Right lobe of liver (tissue), 4 donors: ENCODE measurements at regions not wholly inside any gene's neighbourhood (a gene's known extent, or its start where the extent isn't known, plus 50 kb on each side); places are given as distances from the start of the nearest gene placed in this dataset.

ENCODE experiments used
- POLR2A ChIP-seq: fragments of 450-650 bp; IDR thresholded peaks from one replicate; pipeline ENCODE4 v1.6.1; 2017; ENCODE audit warnings: antibody characterized with exemption, mild to moderate bottlenecking
- TF ChIP-seq, protein P1 (sequence below), 4 donors: fragments of 200-600 bp in 3 of 4; fragments of 450-650 bp in 1 of 4; IDR thresholded peaks; one replicate each; pipeline versions ENCODE4 v1.5.1 to v1.8.0; 2016 to 2022; ENCODE audit warnings: antibody characterized with exemption in 4 of 4, mild to moderate bottlenecking in 2 of 4
- donor health status: DM: no; HTN: no; CAD: no.
- donor health status: DM: no; HTN: no; CAD: no.
- donor health status: DM: no; HTN: yes; CAD: no.

DNA sequence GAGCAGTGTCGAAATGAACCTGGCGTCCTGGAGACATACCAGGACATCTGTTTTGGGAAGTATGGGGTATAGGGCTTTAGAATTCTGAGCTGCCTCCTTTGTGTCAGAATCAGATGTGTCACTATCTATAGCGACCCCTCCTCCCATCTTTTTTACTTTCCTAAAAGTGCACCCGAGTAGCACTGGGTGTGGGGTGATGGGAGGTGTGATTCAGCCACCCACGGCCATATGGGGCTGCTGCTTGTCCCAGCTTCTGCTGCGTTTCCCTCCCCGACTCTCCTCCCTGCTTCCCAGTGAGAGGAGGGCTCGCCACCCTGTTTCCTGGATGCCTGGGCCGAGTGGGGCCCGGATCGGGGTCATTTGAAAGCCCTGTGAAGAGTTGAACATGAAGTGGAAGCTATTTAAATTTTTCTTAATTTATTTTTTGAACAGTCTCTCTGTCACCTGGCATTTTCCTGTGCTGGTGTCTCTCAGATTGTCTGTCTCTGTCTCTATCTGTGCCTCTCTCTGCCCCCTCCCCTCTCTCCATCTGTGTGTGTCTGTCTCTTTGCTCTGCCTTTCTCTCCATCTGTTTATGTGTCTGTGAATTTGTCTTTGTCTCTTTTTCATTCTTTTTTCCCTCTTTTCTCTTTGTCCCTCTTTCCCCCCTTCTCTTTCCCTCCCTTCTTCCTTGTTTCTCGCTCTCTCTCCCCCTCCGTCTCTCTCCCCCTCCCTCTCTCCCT is 638.8 kb upstream of the EEF2KMT start:
- TF ChIP-seq, protein P1, sequence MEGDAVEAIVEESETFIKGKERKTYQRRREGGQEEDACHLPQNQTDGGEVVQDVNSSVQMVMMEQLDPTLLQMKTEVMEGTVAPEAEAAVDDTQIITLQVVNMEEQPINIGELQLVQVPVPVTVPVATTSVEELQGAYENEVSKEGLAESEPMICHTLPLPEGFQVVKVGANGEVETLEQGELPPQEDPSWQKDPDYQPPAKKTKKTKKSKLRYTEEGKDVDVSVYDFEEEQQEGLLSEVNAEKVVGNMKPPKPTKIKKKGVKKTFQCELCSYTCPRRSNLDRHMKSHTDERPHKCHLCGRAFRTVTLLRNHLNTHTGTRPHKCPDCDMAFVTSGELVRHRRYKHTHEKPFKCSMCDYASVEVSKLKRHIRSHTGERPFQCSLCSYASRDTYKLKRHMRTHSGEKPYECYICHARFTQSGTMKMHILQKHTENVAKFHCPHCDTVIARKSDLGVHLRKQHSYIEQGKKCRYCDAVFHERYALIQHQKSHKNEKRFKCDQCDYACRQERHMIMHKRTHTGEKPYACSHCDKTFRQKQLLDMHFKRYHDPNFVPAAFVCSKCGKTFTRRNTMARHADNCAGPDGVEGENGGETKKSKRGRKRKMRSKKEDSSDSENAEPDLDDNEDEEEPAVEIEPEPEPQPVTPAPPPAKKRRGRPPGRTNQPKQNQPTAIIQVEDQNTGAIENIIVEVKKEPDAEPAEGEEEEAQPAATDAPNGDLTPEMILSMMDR (IDR thresholded peaks at IDR 0.05), result no peak
- TF ChIP-seq POLR2A, result no peak
